ENCODE measurements at regions not wholly inside any gene's neighbourhood (a gene's known extent, or its start where the extent isn't known, plus 50 kb on each side); places are given as distances from the start of the nearest gene placed in this dataset.

DNA sequence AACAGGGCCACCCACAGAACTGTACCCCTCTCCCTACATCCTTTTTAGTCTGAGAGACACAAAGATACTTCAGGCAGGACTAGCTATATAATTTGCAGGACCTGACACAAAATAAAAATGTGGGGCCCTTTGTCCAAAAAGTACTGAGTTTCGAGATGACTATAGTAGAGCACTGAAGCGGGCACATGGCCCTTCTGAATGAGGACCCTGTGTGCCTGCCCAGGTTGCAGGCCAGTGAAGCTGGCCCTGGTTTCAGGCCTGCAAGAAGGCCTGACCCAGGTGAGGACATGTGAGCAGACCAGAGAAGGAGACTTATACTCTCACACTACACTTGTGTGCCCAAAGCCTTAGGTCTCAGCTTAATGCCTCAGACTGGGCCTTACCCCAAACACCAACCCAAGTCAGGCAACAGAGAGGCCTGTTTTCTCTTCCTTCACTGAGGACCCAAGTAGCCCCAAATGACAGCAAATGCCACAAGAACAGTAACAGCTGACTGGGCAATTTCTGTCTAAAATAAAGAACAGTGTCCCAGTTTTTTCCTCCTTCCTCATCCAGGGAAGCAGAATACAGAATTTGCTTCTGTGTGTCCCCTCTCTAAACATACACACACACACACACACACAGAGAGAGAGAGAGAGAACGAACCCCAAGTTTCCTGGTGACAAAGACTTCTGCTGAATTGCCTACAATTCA, 100.9 kb upstream of the ARHGEF3 start:
- Histone ChIP-seq H3K4ac (ENCODE audit: low read depth, low read length) (no peak overlapping the region), H3K4me1 (ENCODE audit: control insufficient read depth, low read depth, low read length) (no peaks in the 10 kb centered on the region), H3K18ac (ENCODE audit: low read length) (no peak overlapping the region), H3K56ac (ENCODE audit: low read length) (no peak overlapping the region), H2BK15ac (replicated peaks; ENCODE audit: low read depth) (no peak overlapping the region), H4K5ac (ENCODE audit: low read length) (no peak overlapping the region), H3K27me3 (ENCODE audit: insufficient read depth, low read length, poor library complexity) (no peaks in the 10 kb centered on the region), H3K36me3 (ENCODE audit: control insufficient read depth, insufficient read depth, low read length) (no peaks in the 10 kb centered on the region), H3K23ac (ENCODE audit: low read length) (no peak overlapping the region), H3K79me1 (ENCODE audit: low read length) (no peaks in the 10 kb centered on the region), H2BK5ac (ENCODE audit: low read length) (no peak overlapping the region), H3K79me2 (ENCODE audit: control insufficient read depth, insufficient read depth, low read length) (no peaks in the 10 kb centered on the region), H3K27ac (ENCODE audit: low read depth, low read length) (no peak overlapping the region), H3K9ac (ENCODE audit: low read length) (no peak overlapping the region), H2BK120ac (ENCODE audit: low read depth, low read length) (no peak overlapping the region), H3K4me2 (ENCODE audit: low read length) (no peak overlapping the region), H2AK5ac (ENCODE audit: low read length) (no peak overlapping the region), H4K8ac (ENCODE audit: low read depth, low read length) (no peak overlapping the region), H3K4me3 (ENCODE audit: low read length) (no peak overlapping the region)
- no CpG with 5 or more reads among the region's 3 CpGs for WGBS (ENCODE audit: extremely low coverage, insufficient coverage, low lambda C conversion rate)
- DNase-seq = no peak

- DNase-seq = no peak
- no peak overlapping the region for H4K8ac ChIP-seq (ENCODE audit: low read depth, low read length)
- no peak overlapping the region for H2BK5ac ChIP-seq (ENCODE audit: low read length)
- no peak overlapping the region for H4K5ac ChIP-seq (ENCODE audit: low read length)
- no peaks in the 10 kb centered on the region for H3K4me1 ChIP-seq (ENCODE audit: control insufficient read depth, low read depth, low read length)
- no peak overlapping the region for H3K18ac ChIP-seq (ENCODE audit: low read length)
- no peaks in the 10 kb centered on the region for H3K36me3 ChIP-seq (ENCODE audit: control insufficient read depth, insufficient read depth, low read length)
- H3K9ac ChIP-seq (ENCODE audit: low read length) = no peak overlapping the region
- no peaks in the 10 kb centered on the region for H3K79me2 ChIP-seq (ENCODE audit: control insufficient read depth, insufficient read depth, low read length)
- H3K27ac ChIP-seq (ENCODE audit: low read depth, low read length) = no peak overlapping the region
- no peak overlapping the region for H3K23ac ChIP-seq (ENCODE audit: low read length)
- H3K4me3 ChIP-seq (ENCODE audit: low read length) = no peak overlapping the region
- H2AK5ac ChIP-seq (ENCODE audit: low read length) = no peak overlapping the region
- H3K27me3 ChIP-seq (ENCODE audit: insufficient read depth, low read length, poor library complexity) = no peaks in the 10 kb centered on the region
- no peak overlapping the region for H2BK120ac ChIP-seq (ENCODE audit: low read depth, low read length)
- H3K4me2 ChIP-seq (ENCODE audit: low read length) = no peak overlapping the region
- WGBS (ENCODE audit: extremely low coverage, insufficient coverage, low lambda C conversion rate) = no CpG with 5 or more reads among the region's 1 CpG
- H3K4ac ChIP-seq (ENCODE audit: low read depth, low read length) = no peak overlapping the region
- no peak overlapping the region for H3K56ac ChIP-seq (ENCODE audit: low read length)
- H3K79me1 ChIP-seq (ENCODE audit: low read length) = no peaks in the 10 kb centered on the region
- H2BK15ac ChIP-seq (replicated peaks; ENCODE audit: low read depth) = no peak overlapping the region
These were observed 99.1 kb upstream of the ARHGEF3 start for GRCh38 chr3:56900801-56901200.

GRCh38 chr3:56899851-56900250, 98.1 kb upstream of the ARHGEF3 start:
- no peak overlapping the region for H2AK5ac ChIP-seq (ENCODE audit: low read length)
- H3K56ac ChIP-seq (ENCODE audit: low read length) = no peak overlapping the region
- no peaks in the 10 kb centered on the region for H3K4me1 ChIP-seq (ENCODE audit: control insufficient read depth, low read depth, low read length)
- no peak overlapping the region for H4K8ac ChIP-seq (ENCODE audit: low read depth, low read length)
- H3K4ac ChIP-seq (ENCODE audit: low read depth, low read length) = no peak overlapping the region
- H4K5ac ChIP-seq (ENCODE audit: low read length) = no peak overlapping the region
- H3K18ac ChIP-seq (ENCODE audit: low read length) = no peak overlapping the region
- H3K27me3 ChIP-seq (ENCODE audit: insufficient read depth, low read length, poor library complexity) = no peaks in the 10 kb centered on the region
- no peaks in the 10 kb centered on the region for H3K79me1 ChIP-seq (ENCODE audit: low read length)
- H3K27ac ChIP-seq (ENCODE audit: low read depth, low read length) = no peak overlapping the region
- no peaks in the 10 kb centered on the region for H3K79me2 ChIP-seq (ENCODE audit: control insufficient read depth, insufficient read depth, low read length)
- H3K23ac ChIP-seq (ENCODE audit: low read length) = no peak overlapping the region
- H2BK120ac ChIP-seq (ENCODE audit: low read depth, low read length) = no peak overlapping the region
- H3K9ac ChIP-seq (ENCODE audit: low read length) = no peak overlapping the region
- H2BK15ac ChIP-seq (replicated peaks; ENCODE audit: low read depth) = no peak overlapping the region
- H2BK5ac ChIP-seq (ENCODE audit: low read length) = no peak overlapping the region
- H3K4me2 ChIP-seq (ENCODE audit: low read length) = no peak overlapping the region
- no peaks in the 10 kb centered on the region for H3K36me3 ChIP-seq (ENCODE audit: control insufficient read depth, insufficient read depth, low read length)
- no peak overlapping the region for H3K4me3 ChIP-seq (ENCODE audit: low read length)
- WGBS (ENCODE audit: extremely low coverage, insufficient coverage, low lambda C conversion rate) = no CpG with 5 or more reads among the region's 6 CpGs
- no peak for DNase-seq

DNA sequence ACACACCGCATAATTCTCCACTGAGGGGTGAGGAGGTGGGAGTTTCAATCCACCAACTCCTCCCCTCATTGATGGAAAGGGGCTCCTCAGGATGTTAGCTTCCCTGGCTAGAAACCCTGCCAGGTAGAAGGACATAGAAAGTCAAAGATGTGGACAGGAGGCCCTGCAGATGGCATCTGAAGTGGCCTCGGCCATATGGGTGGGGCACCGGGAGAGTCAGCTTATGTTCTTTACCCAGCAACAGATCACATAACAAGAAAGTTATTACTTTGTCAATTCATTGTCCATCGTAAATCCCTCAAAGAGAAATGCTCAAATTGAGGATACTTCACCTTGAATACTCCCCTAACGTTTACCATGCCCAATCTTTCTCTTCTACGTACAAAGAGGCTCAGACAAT, 97.3 kb upstream of the ARHGEF3 start:
- Histone ChIP-seq H3K36me3 (ENCODE audit: control insufficient read depth, insufficient read depth, low read length) (no peaks in the 10 kb centered on the region), H3K9ac (ENCODE audit: low read length) (no peak overlapping the region), H3K27ac (ENCODE audit: low read depth, low read length) (no peak overlapping the region), H3K18ac (ENCODE audit: low read length) (no peak overlapping the region), H2AK5ac (ENCODE audit: low read length) (no peak overlapping the region), H3K4ac (ENCODE audit: low read depth, low read length) (no peak overlapping the region), H2BK120ac (ENCODE audit: low read depth, low read length) (no peak overlapping the region), H3K79me2 (ENCODE audit: control insufficient read depth, insufficient read depth, low read length) (no peaks in the 10 kb centered on the region), H2BK15ac (replicated peaks; ENCODE audit: low read depth) (no peak overlapping the region), H4K5ac (ENCODE audit: low read length) (no peak overlapping the region), H4K8ac (ENCODE audit: low read depth, low read length) (no peak overlapping the region), H3K4me2 (ENCODE audit: low read length) (no peak overlapping the region), H3K79me1 (ENCODE audit: low read length) (no peaks in the 10 kb centered on the region), H3K23ac (ENCODE audit: low read length) (no peak overlapping the region), H3K56ac (ENCODE audit: low read length) (no peak overlapping the region), H3K4me1 (ENCODE audit: control insufficient read depth, low read depth, low read length) (no peaks in the 10 kb centered on the region), H3K27me3 (ENCODE audit: insufficient read depth, low read length, poor library complexity) (no peaks in the 10 kb centered on the region), H2BK5ac (ENCODE audit: low read length) (no peak overlapping the region), H3K4me3 (ENCODE audit: low read length) (no peak overlapping the region)
- no CpG with 5 or more reads among the region's 6 CpGs for WGBS (ENCODE audit: extremely low coverage, insufficient coverage, low lambda C conversion rate)
- DNase-seq = no peak

DNA sequence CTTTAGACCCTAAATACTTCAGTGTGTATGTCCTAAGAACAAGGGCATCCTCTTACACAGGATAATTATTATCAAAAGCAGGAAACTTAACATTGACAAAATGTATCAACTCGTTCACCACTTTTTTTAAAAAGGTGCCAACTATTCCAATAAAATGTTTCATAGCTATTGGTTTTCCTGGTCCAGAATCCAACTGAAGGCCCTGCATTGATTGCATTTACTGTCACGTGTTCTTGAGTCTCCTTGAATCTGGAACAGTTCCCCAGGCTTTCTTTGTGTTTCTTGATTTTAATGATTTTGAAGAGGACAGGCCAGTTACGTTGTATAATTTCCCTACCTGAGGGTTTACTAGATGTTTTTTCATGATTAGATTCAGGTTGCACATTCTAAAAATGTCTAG, 94.6 kb upstream of the ARHGEF3 start:
- no peak overlapping the region for H3K4me3 ChIP-seq (ENCODE audit: low read length)
- H3K4me2 ChIP-seq (ENCODE audit: low read length) = no peak overlapping the region
- H3K79me1 ChIP-seq (ENCODE audit: low read length) = no peaks in the 10 kb centered on the region
- no peak overlapping the region for H3K56ac ChIP-seq (ENCODE audit: low read length)
- no CpG with 5 or more reads among the region's 3 CpGs for WGBS (ENCODE audit: extremely low coverage, insufficient coverage, low lambda C conversion rate)
- no peak overlapping the region for H3K4ac ChIP-seq (ENCODE audit: low read depth, low read length)
- H3K27me3 ChIP-seq (ENCODE audit: insufficient read depth, low read length, poor library complexity) = no peaks in the 10 kb centered on the region
- no peak overlapping the region for H4K8ac ChIP-seq (ENCODE audit: low read depth, low read length)
- no peak overlapping the region for H2BK5ac ChIP-seq (ENCODE audit: low read length)
- no peaks in the 10 kb centered on the region for H3K36me3 ChIP-seq (ENCODE audit: control insufficient read depth, insufficient read depth, low read length)
- no peak overlapping the region for H3K9ac ChIP-seq (ENCODE audit: low read length)
- no peak overlapping the region for H2BK120ac ChIP-seq (ENCODE audit: low read depth, low read length)
- no peak overlapping the region for H3K23ac ChIP-seq (ENCODE audit: low read length)
- H4K5ac ChIP-seq (ENCODE audit: low read length) = no peak overlapping the region
- no peak overlapping the region for H2BK15ac ChIP-seq (replicated peaks; ENCODE audit: low read depth)
- no peaks in the 10 kb centered on the region for H3K4me1 ChIP-seq (ENCODE audit: control insufficient read depth, low read depth, low read length)
- no peak overlapping the region for H3K18ac ChIP-seq (ENCODE audit: low read length)
- no peaks in the 10 kb centered on the region for H3K79me2 ChIP-seq (ENCODE audit: control insufficient read depth, insufficient read depth, low read length)
- H2AK5ac ChIP-seq (ENCODE audit: low read length) = no peak overlapping the region
- H3K27ac ChIP-seq (ENCODE audit: low read depth, low read length) = no peak overlapping the region
- no peak for DNase-seq

- Histone ChIP-seq H3K18ac (ENCODE audit: low read length) (no peak overlapping the region), H4K5ac (ENCODE audit: low read length) (no peak overlapping the region)
- DNase-seq = no peak
These were observed 93.2 kb upstream of the ARHGEF3 start for GRCh38 chr3:56894881-56895431.

More at GRCh38 chr3:56894881-56895431, 93.2 kb upstream of the ARHGEF3 start:
- H3K56ac ChIP-seq (ENCODE audit: low read length) = no peak overlapping the region
- no peaks in the 10 kb centered on the region for H3K79me2 ChIP-seq (ENCODE audit: control insufficient read depth, insufficient read depth, low read length)
- no peak overlapping the region for H3K27ac ChIP-seq (ENCODE audit: low read depth, low read length)
- H2AK5ac ChIP-seq (ENCODE audit: low read length) = no peak overlapping the region
- no peak overlapping the region for H3K9ac ChIP-seq (ENCODE audit: low read length)
- no peak overlapping the region for H2BK120ac ChIP-seq (ENCODE audit: low read depth, low read length)
- H3K4me3 ChIP-seq (ENCODE audit: low read length) = no peak overlapping the region
- H3K4ac ChIP-seq (ENCODE audit: low read depth, low read length) = peak overlapping the region; percentile 16
- H3K4me1 ChIP-seq (ENCODE audit: control insufficient read depth, low read depth, low read length) = no peaks in the 10 kb centered on the region
- H3K79me1 ChIP-seq (ENCODE audit: low read length) = no peaks in the 10 kb centered on the region
- no peaks in the 10 kb centered on the region for H3K27me3 ChIP-seq (ENCODE audit: insufficient read depth, low read length, poor library complexity)
- no peak overlapping the region for H4K8ac ChIP-seq (ENCODE audit: low read depth, low read length)
- H3K23ac ChIP-seq (ENCODE audit: low read length) = no peak overlapping the region
- H2BK5ac ChIP-seq (ENCODE audit: low read length) = no peak overlapping the region
- H2BK15ac ChIP-seq (replicated peaks; ENCODE audit: low read depth) = no peak overlapping the region
- WGBS (ENCODE audit: extremely low coverage, insufficient coverage, low lambda C conversion rate) = no CpG with 5 or more reads among the region's 10 CpGs
- no peaks in the 10 kb centered on the region for H3K36me3 ChIP-seq (ENCODE audit: control insufficient read depth, insufficient read depth, low read length)
- no peak overlapping the region for H3K4me2 ChIP-seq (ENCODE audit: low read length)
